Ovary (tissue), 7 donors: ENCODE measurements at regions not wholly inside any gene's neighbourhood (a gene's known extent, or its start where the extent isn't known, plus 50 kb on each side); places are given as distances from the start of the nearest gene placed in this dataset.

Source experiments
- DNase-seq, 5 donors: peaks; one replicate each; pipeline ENCODE4 v3.0.0-alpha.2; 2019 to 2020
- H3K27ac ChIP-seq, 2 donors: fragments of 200-600 bp; one replicate each; pipeline versions ENCODE4 v1.5.1 to v1.8.0; 2019 to 2022
- H3K27me3 ChIP-seq: fragments of 200-600 bp; one replicate; pipeline ENCODE4 v1.8.0; 2022
- H3K36me3 ChIP-seq: fragments of 200-600 bp; sonication (generic); one replicate; pipeline ENCODE4 v1.5.1; 2019
- H3K4me1 ChIP-seq: one replicate; pipeline ENCODE4 v1.8.1; 2013; ENCODE audit warnings: mild to moderate bottlenecking, moderate library complexity; ENCODE audit not compliant: insufficient read depth
- H3K4me3 ChIP-seq: fragments of 200-600 bp; sonication (generic); one replicate; pipeline ENCODE4 v1.5.1; 2017
- H3K9me3 ChIP-seq, 2 donors: fragments of 200-600 bp in 1 of 2; sonication (generic) in 1 of 2; one replicate each; pipeline versions ENCODE4 v1.5.1 to v1.8.1; 2013 to 2019; ENCODE audit warnings: mild to moderate bottlenecking in 1 of 2, moderate library complexity in 1 of 2
- EP300 ChIP-seq: sonication (generic); formaldehyde crosslinking; IDR thresholded peaks from one replicate; pipeline ENCODE4 v1.6.1; 2017; ENCODE audit warnings: antibody characterized with exemption
- POLR2A ChIP-seq: fragments of 450-650 bp; IDR thresholded peaks from one replicate; pipeline ENCODE4 v1.6.1; 2017; ENCODE audit warnings: antibody characterized with exemption, mild to moderate bottlenecking, moderate library complexity
- WGBS, 3 donors: extraction: QIAGEN DNeasy Blood & Tissue Kit in 1 of 3; methylation state at CpG; one replicate each; pipeline versions ENCODE4 v1.1.5 to v1.1.7; 2013 to 2017; 5-methylcytosine and 5-hydroxymethylcytosine counted together
- intact Hi-C, 4 donors: fragments of 100-400 bp; cut with DNase I; formaldehyde crosslinking; loops; one replicate each; pipeline versions ENCODE4 v1.11.0 to v1.15.1; 2022 to 2023
- TF ChIP-seq, protein P1 (sequence below), 3 donors: fragments of 450-650 bp in 2 of 3; fragments of 200-600 bp in 1 of 3; IDR thresholded peaks; one replicate each; pipeline versions ENCODE4 v1.5.1 to v1.8.0; 2016 to 2022; ENCODE audit warnings: antibody characterized with exemption in 3 of 3, mild to moderate bottlenecking in 1 of 3
- donor health status: DM: no; HTN: no; CAD: no; lungs with moderate emphysema.
- donor health status: DM: no; HTN: no; CAD: no.
- donor health status: Bipolar disorder and iron deficiency.
- donor health status: DM: no; HTN: no; CAD: no.
- donor health status: DM: yes; HTN: yes; CAD: no.

DNA sequence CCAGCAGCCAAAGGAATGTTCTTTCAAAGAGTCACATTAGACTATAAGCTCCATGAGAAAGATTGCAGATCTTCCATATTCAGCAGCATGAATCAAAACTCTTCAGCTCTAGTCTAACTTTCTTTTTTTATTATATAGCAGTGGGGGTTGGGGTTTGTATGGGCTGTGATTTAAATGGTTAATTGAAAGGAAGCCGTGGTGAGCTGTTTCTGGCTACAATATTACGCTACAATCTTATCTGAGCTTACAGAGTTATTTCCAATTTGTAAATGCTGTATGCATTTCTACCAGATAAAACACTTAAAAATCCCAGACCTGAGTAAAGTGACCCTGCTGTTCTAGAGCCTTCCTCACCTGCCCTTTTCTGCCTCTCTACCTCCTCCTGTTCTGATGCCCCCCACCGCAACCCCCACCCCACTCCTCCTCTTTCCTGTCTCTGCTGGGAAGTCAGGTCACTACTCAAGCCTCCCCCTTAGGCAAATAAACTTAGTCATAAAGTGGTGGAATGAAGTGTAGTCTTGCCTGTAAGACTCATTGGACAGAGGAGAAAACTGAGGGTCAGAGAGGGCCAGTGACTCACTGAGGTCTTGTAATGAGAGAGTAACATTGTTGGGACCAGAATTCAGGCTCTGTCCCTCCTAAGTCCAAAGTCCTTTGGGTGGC, 1089.5 kb downstream of the BCL11B start:
- Histone ChIP-seq H3K4me3 (no peak overlapping the region), H3K4me1 (no peaks in the 10 kb centered on the region), H3K27ac (no peak overlapping the region), H3K9me3 (no peaks in the 10 kb centered on the region), H3K27me3 (no peaks in the 10 kb centered on the region), H3K36me3 (no peaks in the 10 kb centered on the region)
- no peak for TF ChIP-seq POLR2A
- no peak for DNase-seq
- intact Hi-C loops: loop anchor here in 1 of 4 donors (10.0 kb wide), 1 partner anchor 742 kb away; no protein-coding TSS in a partner anchor
- 8 to 16% (median 13%) methylated on average over 3 of the region's 3 CpGs for WGBS, 3 donors

DNA sequence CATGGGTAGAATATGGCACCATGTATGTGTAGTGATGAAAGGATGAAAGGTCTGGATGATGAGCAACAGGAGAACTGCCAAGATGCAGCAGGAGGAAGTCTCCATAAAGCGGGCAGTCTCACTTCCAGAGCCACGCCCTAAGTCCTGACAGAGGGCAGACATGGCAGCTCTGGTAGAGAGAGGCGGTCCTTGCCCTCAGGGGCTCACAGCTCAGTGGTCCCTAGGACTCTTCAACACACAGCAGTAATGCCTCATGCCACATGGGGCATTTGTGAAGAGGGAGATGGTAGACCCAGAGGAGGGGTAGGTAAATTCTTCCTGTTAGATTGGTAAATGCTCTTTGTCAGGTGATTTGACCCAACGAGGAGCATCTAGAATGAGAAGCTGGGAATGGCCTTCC, 1088.4 kb downstream of the BCL11B start:
- no peak for DNase-seq
- Histone ChIP-seq H3K36me3 (no peaks in the 10 kb centered on the region), H3K9me3 (no peaks in the 10 kb centered on the region), H3K27ac (no peak overlapping the region), H3K27me3 (no peaks in the 10 kb centered on the region), H3K4me3 (no peak overlapping the region), H3K4me1 (no peaks in the 10 kb centered on the region)
- intact Hi-C loops: loop anchor here in 1 of 4 donors (10.0 kb wide), 1 partner anchor 741 kb away; no protein-coding TSS in a partner anchor
- whole genome bisulfite sequencing, 3 donors: 80 to 84% (median 83%) methylated on average over 4 of the region's 4 CpGs
- TF ChIP-seq, protein P1, sequence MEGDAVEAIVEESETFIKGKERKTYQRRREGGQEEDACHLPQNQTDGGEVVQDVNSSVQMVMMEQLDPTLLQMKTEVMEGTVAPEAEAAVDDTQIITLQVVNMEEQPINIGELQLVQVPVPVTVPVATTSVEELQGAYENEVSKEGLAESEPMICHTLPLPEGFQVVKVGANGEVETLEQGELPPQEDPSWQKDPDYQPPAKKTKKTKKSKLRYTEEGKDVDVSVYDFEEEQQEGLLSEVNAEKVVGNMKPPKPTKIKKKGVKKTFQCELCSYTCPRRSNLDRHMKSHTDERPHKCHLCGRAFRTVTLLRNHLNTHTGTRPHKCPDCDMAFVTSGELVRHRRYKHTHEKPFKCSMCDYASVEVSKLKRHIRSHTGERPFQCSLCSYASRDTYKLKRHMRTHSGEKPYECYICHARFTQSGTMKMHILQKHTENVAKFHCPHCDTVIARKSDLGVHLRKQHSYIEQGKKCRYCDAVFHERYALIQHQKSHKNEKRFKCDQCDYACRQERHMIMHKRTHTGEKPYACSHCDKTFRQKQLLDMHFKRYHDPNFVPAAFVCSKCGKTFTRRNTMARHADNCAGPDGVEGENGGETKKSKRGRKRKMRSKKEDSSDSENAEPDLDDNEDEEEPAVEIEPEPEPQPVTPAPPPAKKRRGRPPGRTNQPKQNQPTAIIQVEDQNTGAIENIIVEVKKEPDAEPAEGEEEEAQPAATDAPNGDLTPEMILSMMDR (IDR thresholded peaks at IDR 0.05): no peak
- no peak for TF ChIP-seq POLR2A
- TF ChIP-seq EP300: no peak

DNA sequence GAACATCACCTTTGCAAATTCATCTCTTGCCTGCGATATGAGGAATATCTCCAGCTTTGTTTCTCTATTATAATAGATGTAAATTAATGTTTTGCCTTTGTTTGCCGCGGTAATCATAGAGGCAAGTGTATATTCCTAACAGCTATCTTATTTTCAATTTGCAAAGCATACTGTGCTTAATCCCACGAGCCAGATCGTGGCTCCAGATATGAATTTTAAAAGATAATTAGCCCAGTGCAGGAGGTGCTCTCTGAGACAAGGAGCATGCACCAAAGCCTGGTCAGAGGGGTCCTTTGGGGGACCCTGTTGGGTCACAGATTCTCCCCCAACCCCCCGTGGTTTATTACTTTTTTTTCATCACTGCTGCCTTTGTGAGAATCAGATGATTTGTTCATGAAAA, 1087.5 kb downstream of the BCL11B start:
- H3K27me3 ChIP-seq: no peaks in the 10 kb centered on the region
- no peaks in the 10 kb centered on the region for H3K9me3 ChIP-seq
- H3K36me3 ChIP-seq: no peaks in the 10 kb centered on the region
- H3K4me1 ChIP-seq: no peaks in the 10 kb centered on the region
- H3K27ac ChIP-seq: no peak overlapping the region
- no peak for DNase-seq
- intact Hi-C loops: loop anchor here in 1 of 4 donors (10.0 kb wide), 1 partner anchor 740 kb away; no protein-coding TSS in a partner anchor
- WGBS, 3 donors: 71 to 82% (median 81%) methylated on average over 6 of the region's 6 CpGs
- H3K4me3 ChIP-seq: no peak overlapping the region
- no peak for TF ChIP-seq POLR2A
- no peak for TF ChIP-seq EP300
- TF ChIP-seq, protein P1 (IDR thresholded peaks at IDR 0.05): no peak

DNA sequence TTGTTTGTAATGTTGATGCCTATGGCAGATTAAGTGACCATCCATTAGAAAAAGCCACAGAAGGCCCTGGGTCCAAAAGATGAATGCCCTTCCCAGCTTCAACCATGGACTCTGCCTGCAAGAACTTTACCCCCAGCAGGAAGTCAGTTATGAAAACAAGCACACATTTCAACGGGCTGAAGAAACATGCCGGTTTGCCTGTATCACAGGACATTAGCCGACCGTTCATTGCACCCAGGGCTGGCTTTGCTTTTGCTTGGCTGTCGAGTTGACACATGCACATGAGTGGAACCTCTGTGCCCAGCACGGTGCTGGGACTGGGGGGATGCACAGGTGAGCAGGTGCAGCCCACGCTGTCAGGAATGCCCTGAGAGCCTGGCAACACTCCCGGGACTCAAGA, 1087.0 kb downstream of the BCL11B start:
- TF ChIP-seq EP300: no peak
- TF ChIP-seq, protein P1 (IDR thresholded peaks at IDR 0.05): no peak
- no peak for TF ChIP-seq POLR2A
- H3K9me3 ChIP-seq: no peaks in the 10 kb centered on the region
- DNase-seq: no peak
- H3K4me3 ChIP-seq: no peak overlapping the region
- no peaks in the 10 kb centered on the region for H3K27me3 ChIP-seq
- intact Hi-C loops: loop anchor here in 1 of 4 donors (10.0 kb wide), 1 partner anchor 740 kb away; no protein-coding TSS in a partner anchor
- no peaks in the 10 kb centered on the region for H3K4me1 ChIP-seq
- no peak overlapping the region for H3K27ac ChIP-seq
- no peaks in the 10 kb centered on the region for H3K36me3 ChIP-seq
- WGBS, 3 donors: 71 to 81% (median 71%) methylated on average over 8 of the region's 8 CpGs

DNA sequence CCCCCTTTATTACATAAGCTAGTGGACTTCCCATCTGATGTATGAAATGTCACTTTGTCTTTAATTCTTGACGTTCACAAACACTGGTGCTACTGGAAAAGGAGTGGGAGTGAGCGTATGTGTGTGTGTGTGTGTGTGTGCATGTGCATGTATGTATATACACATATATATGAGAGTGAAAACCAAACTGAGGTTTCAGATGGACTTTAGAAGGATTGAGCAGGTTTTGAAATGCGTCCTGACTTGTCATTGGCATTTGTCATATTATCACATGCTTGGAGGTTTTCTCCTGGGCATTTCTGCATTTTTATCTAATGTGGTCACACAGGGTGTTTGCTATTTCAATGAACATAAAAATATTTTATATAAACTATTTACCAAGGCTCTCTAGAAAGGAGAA, 1085.9 kb downstream of the BCL11B start:
- DNase-seq: no peak
- Histone ChIP-seq H3K4me3 (no peak overlapping the region), H3K27ac (no peak overlapping the region), H3K27me3 (no peaks in the 10 kb centered on the region), H3K9me3 (no peaks in the 10 kb centered on the region), H3K4me1 (no peaks in the 10 kb centered on the region), H3K36me3 (no peaks in the 10 kb centered on the region)
- 66 to 73% (median 72%) methylated on average over 3 of the region's 3 CpGs for WGBS, 3 donors
- intact Hi-C loops: loop anchor here in 1 of 4 donors (10.0 kb wide), 1 partner anchor 739 kb away; no protein-coding TSS in a partner anchor
- TF ChIP-seq EP300: no peak
- TF ChIP-seq, protein P1 (IDR thresholded peaks at IDR 0.05): no peak
- TF ChIP-seq POLR2A: no peak
